GM04504 (cell line): ENCODE measurements at regions not wholly inside any gene's neighbourhood (a gene's known extent, or its start where the extent isn't known, plus 50 kb on each side); places are given as distances from the start of the nearest gene placed in this dataset.

Experiments
- DNase-seq: peaks from one replicate; pipeline ENCODE4 v3.0.0-alpha.2; 2012; ENCODE audit warnings: low read depth

DNA sequence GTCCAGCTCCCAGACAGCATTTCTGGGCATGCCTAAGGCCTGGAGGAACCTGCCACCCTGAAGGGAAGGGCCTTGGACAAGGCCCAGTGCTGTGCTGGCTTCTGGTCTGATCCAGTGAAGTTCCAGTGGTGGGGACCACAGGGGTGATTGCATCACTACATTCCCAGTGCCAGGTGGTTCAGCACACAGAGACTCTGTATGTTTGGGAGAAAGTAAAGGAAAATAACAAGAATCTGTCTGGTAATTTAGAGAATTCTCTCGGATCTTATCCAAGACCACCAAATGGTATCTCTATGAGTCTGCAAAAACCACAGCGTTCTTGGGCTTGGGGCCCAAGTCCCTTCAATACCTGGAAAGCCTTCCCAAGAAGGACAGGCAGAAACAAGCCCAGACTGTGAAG, 131.8 kb upstream of the MAD2L1 start:
- DNase-seq, result no peak

GRCh38 chr4:120177603-120178002, 111.0 kb upstream of the MAD2L1 start:
- no peak for DNase-seq

DNA sequence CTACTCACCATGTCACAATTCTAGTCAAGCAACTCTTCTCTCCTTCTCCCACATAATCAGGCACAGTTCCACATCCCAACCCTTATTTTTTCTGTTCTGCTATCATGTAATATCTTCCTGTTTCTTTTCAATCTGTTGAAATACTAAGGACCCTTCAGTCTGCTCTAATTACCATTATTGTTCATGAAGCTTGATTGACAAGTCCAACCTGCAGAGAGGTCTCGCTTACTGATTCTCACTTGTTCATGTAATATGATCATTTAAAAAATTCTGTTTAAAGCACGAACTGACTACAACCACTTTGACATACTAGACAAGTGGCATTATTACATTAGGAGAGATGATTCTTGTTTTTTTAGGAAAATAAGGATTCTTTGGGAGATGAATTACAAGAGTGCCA, 108.6 kb upstream of the MAD2L1 start:
- DNase-seq, result no peak

DNA sequence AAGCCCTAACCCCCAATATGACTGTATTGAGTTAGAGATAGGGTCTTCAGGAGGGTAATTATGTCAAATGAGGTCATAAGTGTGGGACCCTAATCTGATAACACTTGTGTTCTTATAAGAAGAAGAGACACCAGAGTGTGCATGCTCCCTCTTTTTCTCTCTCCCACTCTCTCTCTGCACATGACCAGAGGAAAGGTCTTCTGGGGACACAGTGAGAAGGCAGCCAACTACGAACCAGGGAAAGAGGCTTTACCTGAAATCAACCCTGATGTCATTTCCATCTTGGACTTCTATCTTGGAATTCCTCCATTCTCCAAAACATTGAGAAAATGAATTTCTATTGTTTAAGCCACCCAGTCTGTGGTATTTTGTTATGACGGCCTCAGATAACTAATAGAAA, 97.2 kb upstream of the MAD2L1 start:
- no peak for DNase-seq

GRCh38 chr4:120158841-120159463, 92.3 kb upstream of the MAD2L1 start:
- DNase-seq, result no peak

DNA sequence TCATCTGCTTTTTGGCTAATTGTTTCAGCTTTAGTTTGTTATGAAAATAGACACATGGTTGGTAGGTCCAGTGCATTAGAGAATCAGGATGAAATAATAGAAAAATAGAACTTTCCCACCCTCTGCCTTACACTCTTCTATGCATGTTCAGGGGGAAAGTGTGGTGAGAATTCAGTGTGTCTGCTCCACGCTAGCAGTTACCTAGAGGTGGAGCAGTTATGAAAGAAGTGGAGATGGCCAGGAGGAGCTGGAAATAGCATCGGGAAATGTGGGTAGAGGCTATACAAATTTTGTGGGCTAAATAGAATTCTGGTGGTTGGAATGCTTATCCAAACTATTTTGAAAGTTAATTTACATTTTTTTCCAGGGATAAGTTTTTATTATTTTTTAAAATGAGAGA, 91.4 kb upstream of the MAD2L1 start:
- no peak for DNase-seq

DNA sequence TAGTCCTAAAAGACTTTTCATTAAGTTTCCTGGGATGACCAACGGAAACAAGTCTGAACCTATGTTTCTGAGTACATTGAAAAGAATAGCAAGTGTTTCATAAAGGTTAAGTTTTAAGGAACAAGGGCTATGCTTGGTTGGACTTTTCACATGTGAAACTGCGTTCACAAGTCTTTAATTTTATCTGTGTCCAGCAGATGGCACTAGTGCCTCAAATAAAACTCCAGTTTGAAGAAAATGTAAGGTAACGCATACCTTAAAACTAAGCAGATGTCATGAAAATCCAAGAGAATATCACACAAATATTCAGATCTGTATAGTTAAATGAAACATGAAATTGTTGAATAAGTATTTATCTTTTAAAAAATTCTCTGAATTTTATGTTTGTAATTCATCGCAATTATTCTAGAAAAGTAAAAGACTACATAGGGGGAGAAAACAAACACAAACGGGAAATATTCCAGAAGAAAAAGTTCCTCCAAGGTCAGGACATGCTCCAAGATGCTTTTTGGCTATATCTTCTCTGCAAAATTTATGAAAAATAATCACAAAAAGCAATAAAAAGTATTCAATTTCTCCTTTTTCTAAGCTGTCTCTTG, 89.6 kb upstream of the MAD2L1 start:
- DNase-seq, result peak; percentile 24

- DNase-seq, result no peak
Measured at GRCh38 chr4:120155287-120155686, 88.6 kb upstream of the MAD2L1 start.

GRCh38 chr4:120144634-120145033, 78.0 kb upstream of the MAD2L1 start:
- no peak for DNase-seq

GRCh38 chr4:120144041-120144440, 77.4 kb upstream of the MAD2L1 start:
- DNase-seq, result no peak

DNA sequence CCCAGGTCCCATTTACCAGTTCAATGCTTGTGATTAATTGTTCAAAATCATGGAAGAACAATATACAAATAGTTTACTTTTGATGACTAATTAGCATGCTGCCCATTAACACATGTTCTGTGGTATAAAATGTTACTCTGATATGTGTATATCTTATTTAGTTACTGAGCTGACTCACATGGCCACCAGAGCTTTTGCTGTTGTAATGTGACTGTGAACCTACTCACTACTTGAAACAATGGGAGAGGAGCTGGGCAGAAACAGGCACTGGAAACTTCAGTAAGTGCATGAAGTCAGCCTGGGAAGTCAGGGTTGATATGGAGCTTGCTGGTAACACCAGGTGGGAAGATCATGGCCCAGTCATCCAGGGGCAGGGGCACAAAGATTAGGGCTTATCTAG, 72.7 kb upstream of the MAD2L1 start:
- DNase-seq, result no peak

- no peak for DNase-seq
Measured at GRCh38 chr4:120132935-120133334, 66.3 kb upstream of the MAD2L1 start.

DNA sequence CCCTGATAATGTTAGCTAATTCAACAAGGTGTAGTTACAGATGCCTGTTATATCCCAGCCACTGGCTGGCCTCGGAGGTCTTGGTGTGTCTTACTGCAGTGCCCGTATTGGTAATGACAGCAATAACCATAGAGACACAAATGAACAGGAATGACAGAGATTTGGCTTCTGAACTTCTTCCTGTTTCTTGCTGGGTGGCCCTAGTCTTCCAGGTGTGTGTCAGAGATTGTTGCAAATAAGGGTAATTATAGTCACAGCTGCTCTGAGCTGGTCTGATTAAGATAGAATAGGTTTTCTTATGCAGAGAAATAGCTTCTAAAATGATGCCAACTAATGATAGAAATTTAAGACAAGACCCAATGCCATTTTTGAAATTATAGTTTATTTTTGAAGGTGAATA, 64.1 kb upstream of the MAD2L1 start:
- no peak for DNase-seq
